Activated CD4-positive, alpha-beta memory T cell treated with anti-CD3 and anti-CD28 coated beads, Interleukin-2, amount 10 ng/mL, durations not matched to agents 7 days and 5 days (primary cell): ENCODE measurements at regions not wholly inside any gene's neighbourhood (a gene's known extent, or its start where the extent isn't known, plus 50 kb on each side); places are given as distances from the start of the nearest gene placed in this dataset.
"Not testable (repeated sequence)": the region's sequence is repeated elsewhere in the genome, so short reads cannot be mapped to it uniquely, and the experiment has no call there.

ENCODE experiments used
- CTCF ChIA-PET: fragments of 350-600 bp; sonication (Branson Sonifier 250); formaldehyde crosslinking; loops from one replicate; lab custom pipeline; 2021; ENCODE audit warnings: antibody characterized with exemption, inconsistent platforms; lab: Charles Lee
- POLR2A ChIA-PET: fragments of 350-600 bp; sonication (Branson Sonifier 250); formaldehyde crosslinking; loops from one replicate; lab custom pipeline; 2021; ENCODE audit warnings: antibody characterized with exemption; lab: Charles Lee
- DNase-seq: peaks from one replicate; pipeline ENCODE4 v3.0.0-alpha.2; 2020
- H3K27ac Mint-ChIP-seq: one replicate; pipeline ENCODE4 v1.8.0; 2021; ENCODE audit warnings: mild to moderate bottlenecking, mixed read lengths
- H3K27me3 Mint-ChIP-seq: one replicate; pipeline ENCODE4 v1.8.0; 2021; ENCODE audit warnings: mixed read lengths
- H3K36me3 Mint-ChIP-seq: one replicate; pipeline ENCODE4 v1.8.0; 2021; ENCODE audit warnings: low read depth, mixed read lengths
- H3K4me1 Mint-ChIP-seq: one replicate; pipeline ENCODE4 v1.8.0; 2021; ENCODE audit warnings: mixed read lengths
- H3K4me3 Mint-ChIP-seq: one replicate; pipeline ENCODE4 v1.8.0; 2021; ENCODE audit warnings: mild to moderate bottlenecking, mixed read lengths
- H3K9me3 Mint-ChIP-seq: one replicate; pipeline ENCODE4 v1.8.0; 2021; ENCODE audit warnings: mixed read lengths

DNA sequence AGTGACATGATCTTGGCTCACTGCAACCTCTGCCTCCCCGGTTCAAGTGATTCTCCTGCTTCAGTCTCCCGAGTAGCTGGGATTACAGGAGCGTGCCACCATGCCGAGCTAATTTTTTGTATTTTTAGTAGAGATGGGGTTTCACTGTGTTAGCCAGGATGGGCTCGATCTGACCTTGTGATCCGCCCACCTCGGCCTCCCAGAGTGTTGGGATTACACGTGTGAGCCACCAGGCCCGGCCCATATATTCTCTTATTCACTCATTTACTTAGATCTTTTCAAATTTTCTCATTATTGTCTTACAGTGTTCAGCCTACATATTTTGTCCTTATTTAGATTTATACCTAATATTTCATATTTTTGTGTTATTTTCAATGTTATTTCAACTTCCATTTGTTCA lies 410.7 kb downstream of the CCSER2 start:
- H3K27me3 Mint-ChIP-seq, H3K27ac Mint-ChIP-seq, CTCF ChIA-PET, POLR2A ChIA-PET, DNase-seq, H3K4me1 Mint-ChIP-seq, H3K4me3 Mint-ChIP-seq, H3K9me3 Mint-ChIP-seq, H3K36me3 Mint-ChIP-seq: not testable (repeated sequence)

DNA sequence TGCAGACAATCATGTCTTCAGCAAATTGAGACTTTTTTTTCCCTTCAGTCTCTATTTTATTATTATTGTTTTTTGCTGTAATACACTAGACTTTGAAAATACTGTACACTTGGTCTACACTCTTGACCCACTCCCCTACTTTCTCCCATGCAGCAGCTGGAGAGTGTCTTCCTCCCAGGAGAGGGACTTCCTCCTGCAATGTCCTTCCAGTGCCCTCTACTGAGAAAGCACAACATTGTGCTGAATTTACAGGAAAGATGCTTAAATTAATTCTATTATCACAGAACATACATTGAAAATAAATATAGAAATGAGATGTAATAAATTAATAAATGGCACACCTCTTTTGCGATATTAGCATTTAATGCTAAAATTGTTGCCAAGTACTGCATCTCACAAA lies 411.3 kb downstream of the CCSER2 start:
- Mint-ChIP-seq H3K9me3 (no peaks in the 10 kb centered on the region), H3K36me3 (no peaks in the 10 kb centered on the region), H3K4me1 (no peaks in the 10 kb centered on the region), H3K27ac (no peak overlapping the region), H3K27me3 (peaks cover 3% of the 10 kb centered on the region), H3K4me3 (no peak overlapping the region)
- no peak for DNase-seq
- ChIA-PET CTCF (no interaction called here), POLR2A (no interaction called here)

DNA sequence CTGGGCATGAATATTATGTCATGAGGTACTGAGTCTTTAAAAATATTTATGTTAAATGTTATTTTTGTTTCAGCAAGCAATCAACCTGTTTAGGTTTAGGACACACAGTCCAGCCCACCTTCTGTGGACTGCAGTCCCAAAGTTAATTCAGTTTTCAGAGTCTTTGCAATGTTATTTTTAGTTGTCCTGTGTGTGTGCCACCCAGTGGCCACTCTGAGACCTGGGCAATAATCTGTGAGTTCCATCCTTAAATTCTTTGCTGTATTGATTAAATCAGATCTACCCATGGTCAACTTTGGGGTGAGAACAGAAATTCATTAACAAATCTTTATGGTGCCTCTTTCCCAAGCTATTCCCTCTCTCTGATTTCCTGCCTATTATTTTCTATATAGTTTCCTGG lies 415.1 kb downstream of the CCSER2 start:
- CTCF ChIA-PET = no interaction called here
- H3K36me3 Mint-ChIP-seq = no peaks in the 10 kb centered on the region
- no peak overlapping the region for H3K4me3 Mint-ChIP-seq
- H3K27ac Mint-ChIP-seq = no peak overlapping the region
- no peaks in the 10 kb centered on the region for H3K9me3 Mint-ChIP-seq
- no peak for DNase-seq
- peaks cover 3% of the 10 kb centered on the region for H3K27me3 Mint-ChIP-seq
- POLR2A ChIA-PET = no interaction called here
- no peaks in the 10 kb centered on the region for H3K4me1 Mint-ChIP-seq

DNA sequence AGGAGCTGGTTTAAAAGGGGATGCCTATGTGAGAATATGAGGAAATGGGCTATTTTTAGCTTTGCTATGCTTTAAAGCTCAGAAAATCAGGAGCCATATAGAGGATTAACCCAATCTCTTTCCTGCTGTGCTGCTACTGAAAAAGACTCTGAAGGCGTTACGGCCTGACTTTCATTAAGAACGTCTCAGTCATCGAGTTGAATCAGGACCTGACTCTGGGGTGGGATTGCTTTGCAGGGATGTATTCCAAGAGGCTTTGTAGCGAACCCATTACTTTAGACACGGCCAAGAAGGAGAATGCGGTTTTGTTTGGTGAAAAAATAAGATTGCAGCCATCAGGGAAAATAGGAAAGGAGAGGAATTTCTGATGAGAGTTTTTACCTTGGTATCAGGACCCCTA lies 426.9 kb downstream of the CCSER2 start:
- ChIA-PET CTCF (no interaction called here), POLR2A (no interaction called here)
- H3K27ac Mint-ChIP-seq = no peak overlapping the region
- no peak for DNase-seq
- H3K27me3 Mint-ChIP-seq = no peaks in the 10 kb centered on the region
- H3K4me3 Mint-ChIP-seq = no peak overlapping the region
- no peaks in the 10 kb centered on the region for H3K4me1 Mint-ChIP-seq
- no peaks in the 10 kb centered on the region for H3K9me3 Mint-ChIP-seq
- no peaks in the 10 kb centered on the region for H3K36me3 Mint-ChIP-seq

DNA sequence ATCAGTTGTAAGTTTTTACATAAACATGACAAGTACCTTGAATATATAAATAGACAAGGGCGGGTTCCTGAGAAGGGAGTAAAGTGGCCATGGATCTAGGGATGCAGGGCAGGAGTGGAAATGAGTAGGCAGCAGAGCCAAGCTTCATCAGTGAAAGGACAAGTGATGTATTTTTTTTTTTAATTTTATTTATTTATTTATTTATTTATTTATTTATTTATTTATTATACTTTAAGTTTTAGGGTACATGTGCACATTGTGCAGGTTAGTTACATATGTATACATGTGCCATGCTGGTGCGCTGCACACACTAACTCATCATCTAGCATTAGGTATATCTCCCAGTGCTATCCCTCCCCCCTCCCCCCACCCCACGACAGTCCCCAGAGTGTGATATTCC lies 428.3 kb downstream of the CCSER2 start:
- CTCF ChIA-PET, H3K27me3 Mint-ChIP-seq, POLR2A ChIA-PET: not testable (repeated sequence)

DNA sequence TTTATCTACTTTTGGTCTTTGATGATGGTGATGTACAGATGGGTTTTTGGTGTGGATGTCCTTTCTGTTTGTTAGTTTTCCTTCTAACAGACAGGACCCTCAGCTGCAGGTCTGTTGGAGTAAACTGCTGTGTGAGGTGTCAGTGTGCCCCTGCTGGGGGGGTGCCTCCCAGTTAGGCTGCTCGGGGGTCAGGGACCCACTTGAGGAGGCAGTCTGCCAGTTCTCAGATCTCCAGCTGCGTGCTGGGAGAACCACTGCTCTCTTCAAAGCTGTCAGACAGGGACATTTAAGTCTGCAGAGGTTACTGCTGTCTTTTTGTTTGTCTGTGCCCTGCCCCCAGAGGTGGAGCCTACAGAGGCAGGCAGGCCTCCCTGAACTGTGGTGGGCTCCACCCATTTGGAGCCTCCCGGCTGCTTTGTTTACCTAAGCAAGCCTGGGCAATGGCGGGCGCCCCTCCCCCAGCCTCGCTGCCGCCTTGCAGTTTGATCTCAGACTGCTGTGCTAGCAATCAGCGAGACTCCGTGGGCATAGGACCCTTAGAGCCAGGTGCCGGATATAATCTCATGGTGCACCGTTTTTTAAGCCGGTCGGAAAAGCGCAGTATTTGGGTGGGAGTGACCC lies 433.7 kb downstream of the CCSER2 start:
- DNase-seq, H3K9me3 Mint-ChIP-seq, H3K27ac Mint-ChIP-seq, POLR2A ChIA-PET, H3K36me3 Mint-ChIP-seq, CTCF ChIA-PET, H3K4me1 Mint-ChIP-seq, H3K4me3 Mint-ChIP-seq, H3K27me3 Mint-ChIP-seq: not testable (repeated sequence)

More for the DNA sequence above, 428.3 kb downstream of the CCSER2 start:
- not testable (repeated sequence) for H3K36me3 Mint-ChIP-seq, H3K9me3 Mint-ChIP-seq, DNase-seq, H3K4me3 Mint-ChIP-seq, H3K27ac Mint-ChIP-seq, H3K4me1 Mint-ChIP-seq

DNA sequence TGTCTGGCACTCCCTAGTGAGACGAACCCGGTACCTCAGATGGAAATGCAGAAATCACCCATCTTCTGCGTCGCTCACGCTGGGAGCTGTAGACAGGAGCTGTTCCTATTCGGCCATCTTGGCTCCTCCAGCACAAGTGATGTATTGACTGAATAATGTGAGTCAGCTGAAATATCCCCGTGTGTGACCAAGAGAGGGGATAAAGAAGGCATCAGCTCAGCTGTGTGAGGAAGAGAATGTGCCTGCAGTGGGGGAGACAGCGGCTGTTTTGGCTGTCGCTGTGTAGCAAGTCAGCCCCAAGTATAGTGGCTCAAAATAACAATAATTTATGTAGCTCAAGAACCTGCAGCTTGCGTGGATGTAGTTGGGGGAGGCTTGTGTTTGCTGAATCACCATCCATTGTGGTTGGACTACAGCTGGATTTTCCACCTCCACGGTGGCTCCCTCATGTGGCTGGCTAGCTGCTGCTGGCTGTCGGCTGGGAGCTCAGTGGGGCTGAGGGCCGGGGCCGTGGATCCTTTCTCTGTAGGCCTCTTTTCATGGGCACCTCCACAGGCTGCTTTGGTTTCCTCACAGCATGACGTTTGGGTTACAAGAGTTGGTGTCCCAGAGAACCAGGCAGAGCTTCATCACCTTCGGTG lies 434.5 kb downstream of the CCSER2 start:
- no peaks in the 10 kb centered on the region for H3K9me3 Mint-ChIP-seq
- no peaks in the 10 kb centered on the region for H3K27me3 Mint-ChIP-seq
- DNase-seq = no peak
- POLR2A ChIA-PET = no interaction called here
- CTCF ChIA-PET = no interaction called here
- no peaks in the 10 kb centered on the region for H3K4me1 Mint-ChIP-seq
- H3K36me3 Mint-ChIP-seq = no peaks in the 10 kb centered on the region
- H3K4me3 Mint-ChIP-seq = no peak overlapping the region
- H3K27ac Mint-ChIP-seq = no peak overlapping the region

DNA sequence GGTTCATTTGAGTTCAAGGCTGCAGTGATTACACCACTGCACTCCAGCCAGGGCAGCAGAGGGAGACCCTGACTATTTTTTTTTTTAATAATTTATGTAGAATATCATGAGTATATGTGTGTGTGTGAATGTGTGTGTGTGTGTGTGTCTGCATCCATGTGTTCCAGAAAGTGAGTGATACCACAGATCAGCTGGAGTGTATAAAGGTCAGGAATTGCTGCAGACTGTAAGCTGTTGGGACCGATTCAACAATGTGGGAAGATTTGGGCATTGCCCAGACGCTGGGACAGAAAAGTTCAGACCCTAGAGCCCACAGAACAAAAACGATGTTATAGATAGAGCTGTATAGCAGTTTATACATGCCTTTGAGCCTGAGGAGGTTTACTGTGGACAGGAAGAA lies 435.6 kb downstream of the CCSER2 start:
- POLR2A ChIA-PET = no interaction called here
- Mint-ChIP-seq H3K4me1 (no peaks in the 10 kb centered on the region), H3K36me3 (no peaks in the 10 kb centered on the region), H3K4me3 (no peak overlapping the region), H3K27ac (no peak overlapping the region), H3K27me3 (no peaks in the 10 kb centered on the region), H3K9me3 (no peaks in the 10 kb centered on the region)
- CTCF ChIA-PET = no interaction called here
- no peak for DNase-seq

DNA sequence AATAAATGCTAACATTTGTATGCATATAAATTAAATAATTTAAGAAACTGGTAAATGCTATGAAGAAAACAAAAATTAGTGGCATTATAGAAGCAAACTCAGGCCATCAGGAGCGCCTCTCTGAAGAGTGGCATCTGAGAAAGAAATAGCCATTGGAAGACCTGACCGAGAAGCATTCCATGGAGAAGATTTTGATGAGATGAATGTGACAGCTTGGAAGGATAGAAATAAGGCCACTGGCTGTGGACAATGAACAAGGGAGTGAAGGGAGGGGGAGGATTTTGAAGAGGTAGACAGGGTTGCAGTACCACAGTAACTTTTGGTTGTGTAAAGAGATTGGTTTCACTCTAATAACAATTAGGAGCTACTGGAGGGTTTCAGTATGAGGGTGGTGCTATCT lies 436.7 kb downstream of the CCSER2 start:
- ChIA-PET POLR2A (no interaction called here), CTCF (no interaction called here)
- Mint-ChIP-seq H3K4me1 (no peaks in the 10 kb centered on the region), H3K9me3 (no peaks in the 10 kb centered on the region), H3K27ac (no peak overlapping the region), H3K4me3 (no peak overlapping the region), H3K36me3 (no peaks in the 10 kb centered on the region), H3K27me3 (no peaks in the 10 kb centered on the region)
- no peak for DNase-seq

DNA sequence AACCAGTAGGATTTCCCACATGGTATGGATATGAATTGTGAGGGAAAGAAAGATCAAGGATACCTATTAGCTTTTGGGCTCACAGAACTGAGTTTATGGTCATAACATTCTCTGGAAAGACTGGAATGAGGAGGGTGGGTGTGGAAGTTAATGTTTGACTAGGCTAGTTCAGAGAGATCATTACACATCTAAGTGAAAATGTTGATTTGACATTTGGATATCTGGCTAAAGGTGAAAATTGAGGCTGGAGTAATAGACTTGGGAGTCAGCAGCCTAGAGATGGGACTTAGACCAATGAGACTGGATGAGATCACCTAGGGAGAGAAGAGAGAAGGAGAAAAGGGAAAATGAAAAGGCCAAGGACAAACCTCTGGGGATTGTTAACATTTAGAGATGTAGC lies 437.3 kb downstream of the CCSER2 start:
- no peak overlapping the region for H3K27ac Mint-ChIP-seq
- no peaks in the 10 kb centered on the region for H3K27me3 Mint-ChIP-seq
- no peaks in the 10 kb centered on the region for H3K4me1 Mint-ChIP-seq
- CTCF ChIA-PET = no interaction called here
- H3K36me3 Mint-ChIP-seq = no peaks in the 10 kb centered on the region
- H3K9me3 Mint-ChIP-seq = no peaks in the 10 kb centered on the region
- H3K4me3 Mint-ChIP-seq = no peak overlapping the region
- POLR2A ChIA-PET = no interaction called here
- no peak for DNase-seq

DNA sequence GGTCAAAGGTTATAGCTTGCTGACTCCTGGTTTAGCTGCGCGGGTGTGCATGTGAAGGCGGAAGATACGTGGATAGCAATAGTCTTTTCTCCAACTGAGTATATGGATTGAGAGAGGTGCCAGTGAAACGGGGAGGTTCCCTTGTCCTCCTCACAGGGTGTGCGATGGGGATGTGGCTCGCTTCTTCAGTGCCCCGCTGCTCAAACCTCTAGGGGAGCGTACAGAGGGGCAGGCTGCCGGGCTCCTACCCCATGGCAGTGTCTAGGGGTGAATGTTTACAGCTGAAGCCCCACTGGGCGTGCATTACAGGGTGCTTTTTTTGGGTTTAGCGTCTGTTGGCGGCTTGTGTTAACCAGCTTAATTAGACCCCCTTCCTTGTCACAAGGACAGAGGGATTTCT lies 438.5 kb downstream of the CCSER2 start:
- no peak for DNase-seq
- ChIA-PET POLR2A (no interaction called here), CTCF (no interaction called here)
- no peaks in the 10 kb centered on the region for H3K9me3 Mint-ChIP-seq
- no peaks in the 10 kb centered on the region for H3K27me3 Mint-ChIP-seq
- no peak overlapping the region for H3K4me3 Mint-ChIP-seq
- H3K4me1 Mint-ChIP-seq = no peaks in the 10 kb centered on the region
- H3K36me3 Mint-ChIP-seq = no peaks in the 10 kb centered on the region
- no peak overlapping the region for H3K27ac Mint-ChIP-seq

DNA sequence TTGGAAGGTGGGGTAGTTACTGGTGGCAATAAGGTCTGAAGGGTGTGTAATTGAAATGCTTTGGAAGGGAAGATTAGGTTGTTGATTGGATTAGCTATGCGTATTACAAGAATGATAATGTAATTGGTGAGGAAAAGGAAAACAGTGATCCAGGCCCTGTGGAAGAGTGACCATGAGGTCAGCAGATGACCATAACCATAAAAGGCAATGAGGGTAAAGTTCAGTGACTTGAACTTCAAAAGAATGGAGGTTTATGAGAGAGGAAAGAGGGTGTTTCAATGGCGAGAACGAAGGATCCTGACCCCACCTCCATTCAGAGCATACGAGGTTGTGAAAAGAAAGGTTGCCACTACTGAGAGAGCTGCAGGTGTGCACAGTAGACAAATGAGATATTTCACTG lies 439.7 kb downstream of the CCSER2 start:
- H3K27me3 Mint-ChIP-seq = no peaks in the 10 kb centered on the region
- H3K36me3 Mint-ChIP-seq = no peaks in the 10 kb centered on the region
- H3K4me3 Mint-ChIP-seq = no peak overlapping the region
- ChIA-PET POLR2A (no interaction called here), CTCF (no interaction called here)
- no peak for DNase-seq
- no peak overlapping the region for H3K27ac Mint-ChIP-seq
- H3K4me1 Mint-ChIP-seq = no peaks in the 10 kb centered on the region
- no peaks in the 10 kb centered on the region for H3K9me3 Mint-ChIP-seq

DNA sequence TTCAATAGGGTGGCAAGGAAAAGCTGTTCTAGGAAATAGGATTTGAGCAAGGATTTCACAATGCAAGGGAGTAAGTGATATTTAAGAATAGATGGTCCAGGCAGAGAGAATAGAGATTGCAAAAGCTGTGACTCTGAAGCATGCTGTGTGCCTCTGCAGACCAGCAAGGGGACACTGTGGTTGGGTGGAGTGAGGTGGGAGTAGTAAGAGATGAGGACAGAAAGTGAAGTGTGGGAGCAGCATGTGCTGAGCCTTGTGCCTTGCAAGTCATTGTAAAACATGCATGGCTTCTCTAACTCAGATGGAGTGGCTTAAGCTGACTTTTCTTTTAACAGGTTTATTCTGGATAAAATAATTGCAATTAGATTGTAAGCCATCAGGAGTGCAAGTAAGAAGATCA lies 442.4 kb downstream of the CCSER2 start:
- ChIA-PET CTCF (no interaction called here), POLR2A (no interaction called here)
- DNase-seq = no peak
- Mint-ChIP-seq H3K9me3 (no peaks in the 10 kb centered on the region), H3K4me1 (no peaks in the 10 kb centered on the region), H3K36me3 (no peaks in the 10 kb centered on the region), H3K4me3 (no peak overlapping the region), H3K27ac (no peak overlapping the region), H3K27me3 (no peaks in the 10 kb centered on the region)

DNA sequence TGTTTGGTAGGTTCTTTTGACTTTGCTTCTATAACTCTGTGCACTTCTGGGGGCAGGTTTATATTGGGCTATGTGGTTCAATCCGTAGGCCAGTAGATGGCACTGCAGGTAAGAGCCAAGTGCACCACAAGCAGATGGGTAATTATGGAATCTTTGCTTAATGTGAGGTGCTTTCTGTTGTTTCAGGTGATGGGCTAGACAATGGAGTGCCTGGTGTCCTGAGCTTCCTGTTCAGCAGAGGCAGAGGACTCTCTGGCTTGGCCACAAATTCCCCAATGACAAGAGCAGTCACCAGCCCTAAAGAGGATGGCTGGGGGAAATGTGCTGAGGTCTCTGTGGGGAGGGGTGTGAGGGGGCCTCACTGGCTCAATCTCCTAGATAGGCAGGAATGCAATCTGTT lies 455.0 kb downstream of the CCSER2 start:
- ChIA-PET CTCF (no interaction called here), POLR2A (no interaction called here)
- DNase-seq = no peak
- Mint-ChIP-seq H3K36me3 (no peaks in the 10 kb centered on the region), H3K27me3 (no peaks in the 10 kb centered on the region), H3K9me3 (peaks cover 2% of the 10 kb centered on the region), H3K4me3 (no peak overlapping the region), H3K27ac (no peak overlapping the region), H3K4me1 (no peaks in the 10 kb centered on the region)
